HG03097 (cell line): ENCODE measurements at regions not wholly inside any gene's neighbourhood (a gene's known extent, or its start where the extent isn't known, plus 50 kb on each side); places are given as distances from the start of the nearest gene placed in this dataset.
"Not testable (repeated sequence)": the region's sequence is repeated elsewhere in the genome, so short reads cannot be mapped to it uniquely, and the experiment has no call there.

Source experiments
- ATAC-seq: cut with Tn5 transposase; IDR thresholded peaks from one replicate; pipeline ENCODE4 v1.9.1; 2021; ENCODE audit not compliant: unreplicated experiment, low FRiP score

DNA sequence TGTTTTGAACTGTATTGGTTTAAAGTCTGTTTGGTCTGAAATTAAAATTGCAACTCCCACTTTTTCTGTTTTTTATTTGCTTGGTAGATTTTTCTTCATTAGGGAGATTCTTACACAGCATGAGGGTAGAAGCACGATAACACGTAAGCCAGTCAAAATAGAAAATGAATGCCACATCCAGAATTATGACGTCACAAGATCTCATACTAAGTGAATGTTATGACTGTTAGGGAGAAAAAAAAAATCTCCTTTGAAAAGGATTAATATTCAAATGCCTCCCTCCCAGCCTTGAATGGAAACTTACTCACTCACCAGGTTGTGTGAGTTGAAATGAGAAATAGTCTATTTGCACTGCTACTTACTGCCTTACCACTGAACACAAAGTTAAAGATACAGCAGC lies 670.8 kb downstream of the TFAP2A start:
- no peak for ATAC-seq

- ATAC-seq = no peak
Measured at GRCh38 chr6:9732056-9732455, 682.8 kb downstream of the TFAP2A start.

DNA sequence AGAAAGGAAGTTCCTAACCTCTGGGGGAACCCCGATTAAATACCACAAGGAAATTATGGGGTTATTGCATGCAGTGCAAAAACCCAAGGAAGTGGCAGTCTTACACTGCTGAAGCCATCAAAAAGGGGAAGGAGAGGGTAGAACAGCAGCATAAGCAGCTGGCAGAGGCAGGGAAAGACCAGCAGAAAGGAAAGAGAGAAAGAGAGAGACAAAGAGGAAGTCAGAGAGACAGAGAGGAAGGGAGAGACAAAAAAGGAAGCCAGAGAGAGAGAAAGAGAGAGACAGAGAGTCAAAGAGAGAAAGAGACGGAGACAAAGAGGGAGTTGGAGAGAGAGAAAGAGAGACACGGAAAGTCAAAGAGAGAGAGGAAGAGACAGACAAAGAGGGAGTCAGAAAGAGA lies 689.1 kb downstream of the TFAP2A start:
- ATAC-seq = not testable (repeated sequence)

DNA sequence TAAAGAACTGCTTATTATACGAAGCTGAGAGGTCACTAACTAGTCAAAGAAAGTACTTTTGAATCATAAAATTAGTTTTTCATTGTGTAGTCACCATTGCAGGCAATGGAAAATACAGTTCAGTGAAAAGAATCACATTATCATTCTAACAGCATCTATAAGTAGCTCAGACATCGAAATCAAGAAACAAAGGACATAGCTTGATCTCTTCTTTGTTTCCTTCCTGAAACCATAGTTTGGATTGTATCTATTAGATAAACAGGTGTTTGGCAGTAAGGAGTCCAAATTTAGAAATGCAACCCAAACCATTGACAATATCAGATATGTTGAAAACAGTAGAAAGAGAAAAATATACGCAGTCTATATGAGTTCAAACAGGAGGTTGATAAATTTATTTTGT lies 697.3 kb downstream of the TFAP2A start:
- no peak for ATAC-seq

DNA sequence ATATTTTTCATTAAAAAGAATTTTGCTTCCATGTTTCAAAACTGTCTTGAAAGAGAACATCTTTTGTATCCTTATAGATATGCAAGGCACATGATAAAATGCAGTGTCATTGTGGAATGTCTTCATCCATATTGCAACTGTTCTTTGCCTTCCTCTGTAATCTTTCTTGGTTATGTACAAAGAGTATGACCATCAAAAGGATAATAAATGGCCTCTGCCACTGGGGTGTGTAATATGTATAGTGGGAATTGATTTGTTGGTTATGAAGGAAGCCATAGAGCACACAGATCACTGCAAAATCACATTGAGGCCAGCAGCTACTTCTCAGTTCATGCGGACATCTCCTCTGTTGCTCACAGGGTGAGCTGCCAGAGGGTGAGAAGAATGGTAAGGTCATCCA lies 703.5 kb downstream of the TFAP2A start:
- no peak for ATAC-seq

- no peak for ATAC-seq
Measured at GRCh38 chr6:9710574-9710973, 704.3 kb downstream of the TFAP2A start.

DNA sequence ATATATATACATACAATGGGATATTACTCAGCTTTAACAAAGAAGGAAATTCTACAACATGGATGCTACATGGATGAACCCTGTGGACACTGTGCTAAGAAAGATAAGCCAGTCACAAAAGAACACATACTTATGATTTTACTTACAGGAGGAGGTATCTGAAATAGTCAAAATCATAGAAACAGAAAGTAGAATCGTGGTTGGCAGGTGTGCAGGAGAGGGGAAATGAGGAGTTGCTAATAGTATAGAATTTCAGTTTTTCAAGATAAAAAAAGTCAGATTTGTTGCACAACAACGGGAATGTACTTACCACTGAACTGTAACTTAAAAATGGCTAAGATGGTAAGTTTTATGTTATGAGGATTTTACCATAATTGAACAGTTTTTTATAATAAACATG lies 706.3 kb downstream of the TFAP2A start:
- ATAC-seq = no peak

- no peak for ATAC-seq
Measured at GRCh38 chr6:9704989-9705388, 709.9 kb downstream of the TFAP2A start.

GRCh38 chr6:9702914-9703313 lies 712.0 kb downstream of the TFAP2A start:
- no peak for ATAC-seq

GRCh38 chr6:9699888-9700287 lies 715.0 kb downstream of the TFAP2A start:
- ATAC-seq = no peak

- ATAC-seq = no peak
Measured at GRCh38 chr6:9697263-9697931, 717.5 kb downstream of the TFAP2A start.

GRCh38 chr6:9690388-9690787 lies 724.5 kb downstream of the TFAP2A start:
- ATAC-seq = no peak

DNA sequence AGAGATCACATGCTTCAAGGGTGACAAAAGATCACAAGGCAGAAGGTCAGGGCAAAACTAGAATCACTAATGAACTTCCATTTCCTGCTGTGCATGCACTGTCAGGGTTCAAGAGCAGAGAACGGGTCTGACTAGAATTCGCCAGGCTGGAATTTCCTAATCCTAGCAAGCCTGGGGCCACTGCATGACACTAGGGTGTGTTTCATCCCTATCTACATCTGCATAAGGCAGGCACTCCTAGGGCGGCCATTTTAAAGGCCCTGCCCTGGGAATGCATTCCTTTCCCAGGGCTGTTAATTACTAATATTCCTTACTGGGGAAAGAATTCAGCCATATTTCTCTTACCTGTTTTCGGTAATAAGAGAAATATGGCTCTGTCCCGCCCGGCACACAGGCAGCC lies 734.1 kb downstream of the TFAP2A start:
- ATAC-seq = not testable (repeated sequence)

DNA sequence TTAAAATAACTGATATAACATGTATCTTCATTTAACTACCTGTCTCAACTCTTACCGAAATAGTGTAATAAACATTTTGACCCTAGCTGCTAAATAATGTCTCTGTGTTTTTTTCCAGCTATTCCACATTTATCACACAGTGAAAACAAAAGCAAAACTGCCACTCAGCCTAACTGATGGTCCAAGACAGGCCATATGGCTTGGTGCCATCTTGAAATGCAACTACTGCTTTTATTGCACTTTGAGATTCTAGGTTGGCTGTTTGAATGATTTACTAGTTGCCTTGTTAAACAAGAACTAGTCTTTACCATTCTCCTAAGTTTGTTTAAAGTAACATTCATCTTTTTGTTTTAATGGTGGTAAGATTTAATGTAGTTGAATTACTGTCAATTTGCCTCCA lies 739.8 kb downstream of the TFAP2A start:
- no peak for ATAC-seq

GRCh38 chr6:9659848-9660247 lies 755.0 kb downstream of the TFAP2A start:
- ATAC-seq = no peak

- ATAC-seq = no peak
Measured at GRCh38 chr6:9657994-9658393, 756.9 kb downstream of the TFAP2A start.

- no peak for ATAC-seq
Measured at GRCh38 chr6:9647599-9647998, 767.3 kb downstream of the TFAP2A start.

- no peak for ATAC-seq
Measured at GRCh38 chr6:9647071-9647445, 767.8 kb downstream of the TFAP2A start.

DNA sequence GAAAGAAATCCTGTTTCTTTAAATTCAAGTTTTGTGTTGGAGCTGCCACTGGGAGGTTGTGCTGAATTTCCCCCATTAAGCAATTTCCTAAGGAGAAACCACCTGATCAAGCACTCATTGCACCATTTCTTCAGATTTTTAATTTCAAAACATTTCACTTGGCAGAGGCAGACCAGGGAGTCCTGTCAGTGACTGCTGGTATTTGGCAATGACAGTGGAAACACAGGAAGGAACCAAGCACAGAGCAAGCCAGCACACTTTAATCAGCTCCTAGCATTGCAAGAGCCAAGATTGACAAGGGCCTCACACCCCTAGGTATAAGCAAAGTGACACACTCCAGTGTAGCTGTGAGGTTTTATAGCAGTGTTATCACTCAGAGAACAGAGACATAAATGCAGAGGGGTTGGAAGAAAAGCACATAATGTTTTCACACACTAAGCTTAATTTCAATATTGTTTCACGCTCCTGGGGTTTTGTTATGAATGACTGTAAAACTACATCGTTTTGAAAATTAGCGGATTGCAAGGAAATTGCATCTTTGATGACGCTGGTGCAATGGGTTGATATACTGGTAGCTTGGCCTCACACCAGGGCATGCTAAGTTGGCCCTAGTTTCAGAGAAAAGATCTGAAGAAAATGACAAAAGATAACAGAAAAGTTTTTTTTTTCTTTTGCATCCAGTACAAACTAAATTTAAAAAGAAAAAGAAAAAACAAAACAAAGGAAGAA lies 768.4 kb downstream of the TFAP2A start:
- ATAC-seq = no peak

DNA sequence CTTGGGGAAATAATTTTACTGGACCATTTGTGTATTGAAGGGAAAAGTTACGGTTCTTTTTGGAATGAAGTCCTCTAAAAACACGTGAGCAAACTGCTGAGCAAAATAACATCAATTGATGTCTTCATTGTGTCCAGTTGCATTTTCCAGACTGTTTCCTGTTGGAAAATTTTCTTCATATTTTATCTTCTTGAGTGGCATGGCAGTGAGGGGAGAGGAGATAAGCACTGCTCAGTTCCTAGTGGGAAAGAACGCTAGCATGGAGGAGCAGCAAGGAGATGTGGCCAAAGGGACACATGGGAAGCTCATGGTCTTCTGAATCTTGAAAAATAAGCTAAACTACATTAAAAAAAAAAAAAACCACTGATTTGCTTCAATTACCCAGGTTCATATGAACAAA lies 776.0 kb downstream of the TFAP2A start:
- no peak for ATAC-seq

DNA sequence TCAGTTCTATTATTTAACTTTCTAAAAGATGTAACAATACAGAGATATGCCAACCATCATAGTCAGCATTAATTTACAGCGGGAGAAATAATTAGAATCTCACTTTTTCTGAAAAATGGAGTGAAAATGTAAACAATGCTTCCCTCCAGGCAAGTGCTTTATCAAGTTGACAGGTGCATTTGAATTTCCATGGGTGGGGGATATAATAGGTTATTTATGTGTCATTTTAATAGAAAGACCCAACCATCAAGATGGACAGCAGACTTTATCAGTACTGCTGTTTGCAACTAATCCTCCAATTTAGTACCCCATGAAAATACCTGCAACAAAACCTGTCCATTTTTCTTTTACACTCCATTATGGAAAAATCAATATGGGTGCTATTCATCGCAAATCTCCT lies 780.1 kb downstream of the TFAP2A start:
- ATAC-seq = no peak

DNA sequence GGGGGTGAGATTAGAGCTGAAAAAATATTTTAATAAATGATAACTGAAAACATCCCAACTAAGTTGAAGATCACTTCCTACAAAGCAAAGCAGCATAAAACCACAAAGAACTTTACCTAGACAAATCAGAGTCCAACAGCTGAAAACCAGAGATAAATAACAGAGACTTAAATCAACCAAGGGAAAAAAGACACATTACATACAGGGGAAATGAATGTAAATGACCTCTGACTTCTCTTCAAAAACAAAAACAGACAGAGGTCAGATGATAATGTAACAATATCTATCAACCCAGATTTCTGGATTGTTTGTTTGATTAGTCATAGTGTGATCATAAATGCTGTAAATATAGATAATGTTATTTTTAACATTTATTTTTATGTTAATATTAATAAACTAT lies 782.8 kb downstream of the TFAP2A start:
- ATAC-seq = no peak
